ENCODE measurements at regions not wholly inside any gene's neighbourhood (a gene's known extent, or its start where the extent isn't known, plus 50 kb on each side); places are given as distances from the start of the nearest gene placed in this dataset.
A peak's percentile ranks its signal among the peaks of the same experiment; 100 is the strongest.

GRCh38 chr7:137172105-137172590, 171.4 kb downstream of the PTN start:
- TF ChIP-seq EP300 (IDR thresholded peaks at IDR 0.05) (no peak), POLR2AphosphoS5 (IDR thresholded peaks at IDR 0.05) (no peak), POLR2A (IDR thresholded peaks at IDR 0.05) (no peak)
- TF ChIP-seq, protein P1, sequence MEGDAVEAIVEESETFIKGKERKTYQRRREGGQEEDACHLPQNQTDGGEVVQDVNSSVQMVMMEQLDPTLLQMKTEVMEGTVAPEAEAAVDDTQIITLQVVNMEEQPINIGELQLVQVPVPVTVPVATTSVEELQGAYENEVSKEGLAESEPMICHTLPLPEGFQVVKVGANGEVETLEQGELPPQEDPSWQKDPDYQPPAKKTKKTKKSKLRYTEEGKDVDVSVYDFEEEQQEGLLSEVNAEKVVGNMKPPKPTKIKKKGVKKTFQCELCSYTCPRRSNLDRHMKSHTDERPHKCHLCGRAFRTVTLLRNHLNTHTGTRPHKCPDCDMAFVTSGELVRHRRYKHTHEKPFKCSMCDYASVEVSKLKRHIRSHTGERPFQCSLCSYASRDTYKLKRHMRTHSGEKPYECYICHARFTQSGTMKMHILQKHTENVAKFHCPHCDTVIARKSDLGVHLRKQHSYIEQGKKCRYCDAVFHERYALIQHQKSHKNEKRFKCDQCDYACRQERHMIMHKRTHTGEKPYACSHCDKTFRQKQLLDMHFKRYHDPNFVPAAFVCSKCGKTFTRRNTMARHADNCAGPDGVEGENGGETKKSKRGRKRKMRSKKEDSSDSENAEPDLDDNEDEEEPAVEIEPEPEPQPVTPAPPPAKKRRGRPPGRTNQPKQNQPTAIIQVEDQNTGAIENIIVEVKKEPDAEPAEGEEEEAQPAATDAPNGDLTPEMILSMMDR (IDR thresholded peaks at IDR 0.05), result no peak
- WGBS, 2 donors (ENCODE audit: low coverage in 1 of 2), result 89 to 100% methylated on average over 1 of the region's 1 CpG
- no peaks in the 10 kb centered on the region for H3K36me3 ChIP-seq
- ATAC-seq, result no peak
- no peaks in the 10 kb centered on the region for H3K9me3 ChIP-seq
- H3K4me1 ChIP-seq, result no peaks in the 10 kb centered on the region
- no peaks in the 10 kb centered on the region for H3K27me3 ChIP-seq
- H3K4me3 ChIP-seq, result no peak overlapping the region
- no peak overlapping the region for H3K27ac ChIP-seq

- Histone ChIP-seq H3K27me3 (no peaks in the 10 kb centered on the region), H3K4me1 (no peaks in the 10 kb centered on the region), H3K9me3 (no peaks in the 10 kb centered on the region), H3K36me3 (no peaks in the 10 kb centered on the region), H3K27ac (no peak overlapping the region), H3K4me3 (no peak overlapping the region)
- TF ChIP-seq POLR2AphosphoS5 (IDR thresholded peaks at IDR 0.05) (no peak), EP300 (IDR thresholded peaks at IDR 0.05) (no peak)
- TF ChIP-seq, protein P1 (IDR thresholded peaks at IDR 0.05), result peak; percentile 25 to 72 (median 62)
- WGBS, 2 donors (ENCODE audit: low coverage in 1 of 2), result 0 to 3% methylated on average over 3 to 5 of the region's 8 CpGs
- ATAC-seq, result no peak
These were observed 174.2 kb downstream of the PTN start for GRCh38 chr7:137169282-137169698.

GRCh38 chr7:137167609-137168008, 175.9 kb downstream of the PTN start:
- WGBS, 2 donors (ENCODE audit: low coverage in 1 of 2), result 82 to 94% methylated on average over 2 of the region's 2 CpGs
- no peak overlapping the region for H3K4me3 ChIP-seq
- H3K36me3 ChIP-seq, result no peaks in the 10 kb centered on the region
- H3K9me3 ChIP-seq, result no peaks in the 10 kb centered on the region
- TF ChIP-seq POLR2A (IDR thresholded peaks at IDR 0.05) (no peak), EP300 (IDR thresholded peaks at IDR 0.05) (no peak), POLR2AphosphoS5 (IDR thresholded peaks at IDR 0.05) (no peak)
- TF ChIP-seq, protein P1 (IDR thresholded peaks at IDR 0.05), result no peak
- H3K27ac ChIP-seq, result no peak overlapping the region
- H3K27me3 ChIP-seq, result no peaks in the 10 kb centered on the region
- ATAC-seq, result no peak
- no peaks in the 10 kb centered on the region for H3K4me1 ChIP-seq

DNA sequence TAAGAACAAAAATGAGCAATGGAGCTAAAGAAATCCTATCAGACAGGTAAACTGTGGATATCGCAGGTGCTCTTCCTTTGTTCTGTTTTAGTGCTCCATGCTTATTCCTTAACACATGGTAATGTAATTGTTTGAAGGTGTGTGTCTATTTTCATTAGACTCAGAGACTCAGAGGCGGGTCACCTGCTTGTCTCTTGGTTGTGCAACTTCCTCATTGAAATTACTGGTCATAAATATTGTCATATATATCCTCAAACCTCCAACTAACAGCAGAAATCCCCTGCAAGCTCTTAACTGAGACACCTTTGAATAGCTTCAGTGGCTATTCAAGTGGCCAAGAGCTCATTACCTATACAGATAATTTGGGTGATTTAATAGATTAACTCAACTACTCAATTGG, 177.2 kb downstream of the PTN start:
- no peak overlapping the region for H3K4me3 ChIP-seq
- TF ChIP-seq POLR2A (IDR thresholded peaks at IDR 0.05) (no peak), EP300 (IDR thresholded peaks at IDR 0.05) (no peak), POLR2AphosphoS5 (IDR thresholded peaks at IDR 0.05) (no peak)
- TF ChIP-seq, protein P1 (IDR thresholded peaks at IDR 0.05), result no peak
- H3K36me3 ChIP-seq, result no peaks in the 10 kb centered on the region
- H3K27ac ChIP-seq, result no peak overlapping the region
- H3K27me3 ChIP-seq, result no peaks in the 10 kb centered on the region
- WGBS, 2 donors (ENCODE audit: low coverage in 1 of 2), result 84 to 88% methylated on average over 2 of the region's 2 CpGs
- H3K9me3 ChIP-seq, result no peaks in the 10 kb centered on the region
- no peak for ATAC-seq
- no peaks in the 10 kb centered on the region for H3K4me1 ChIP-seq

DNA sequence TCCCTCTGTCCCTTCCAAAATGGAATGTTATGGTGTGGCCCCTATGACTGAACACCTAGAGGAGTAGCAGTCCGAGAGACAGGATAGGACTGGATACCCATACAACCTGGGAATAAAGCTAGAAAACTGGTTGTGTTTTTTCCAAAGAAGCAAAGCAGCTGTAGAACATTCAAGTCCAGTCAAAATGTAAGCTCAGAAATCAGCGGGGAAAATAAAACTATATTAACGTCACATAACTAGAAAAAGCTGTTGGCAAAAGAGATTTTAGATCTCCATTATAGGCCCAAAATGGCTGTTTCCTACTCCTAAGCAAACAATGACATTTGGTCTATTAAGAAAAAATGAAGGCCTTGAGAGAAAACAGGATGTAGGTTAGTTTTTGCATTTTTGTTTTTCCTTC, 177.7 kb downstream of the PTN start:
- H3K9me3 ChIP-seq, result no peaks in the 10 kb centered on the region
- H3K27me3 ChIP-seq, result no peaks in the 10 kb centered on the region
- TF ChIP-seq EP300 (IDR thresholded peaks at IDR 0.05) (no peak), POLR2A (IDR thresholded peaks at IDR 0.05) (no peak), POLR2AphosphoS5 (IDR thresholded peaks at IDR 0.05) (no peak)
- TF ChIP-seq, protein P1 (IDR thresholded peaks at IDR 0.05), result no peak
- 69 to 72% methylated on average over 3 of the region's 3 CpGs for WGBS, 2 donors (ENCODE audit: low coverage in 1 of 2)
- H3K36me3 ChIP-seq, result no peaks in the 10 kb centered on the region
- no peaks in the 10 kb centered on the region for H3K4me1 ChIP-seq
- ATAC-seq, result no peak
- H3K27ac ChIP-seq, result no peak overlapping the region
- no peak overlapping the region for H3K4me3 ChIP-seq

Measured in gastroesophageal sphincter (tissue), 4 donors.